WI38 (cell line): ENCODE measurements at regions not wholly inside any gene's neighbourhood (a gene's known extent, or its start where the extent isn't known, plus 50 kb on each side); places are given as distances from the start of the nearest gene placed in this dataset.

ENCODE experiments used
- H3K4me3 ChIP-seq: 2 replicates; pipeline ENCODE4 v1.5.1; 2011; ENCODE audit warnings: low read depth, mild to moderate bottlenecking, control low read depth, low read length
- TF ChIP-seq, protein P1 (sequence below): IDR thresholded peaks from 2 replicates; pipeline ENCODE4 v1.5.1; 2012; ENCODE audit warnings: low read depth, mild to moderate bottlenecking, control low read depth, low read length

DNA sequence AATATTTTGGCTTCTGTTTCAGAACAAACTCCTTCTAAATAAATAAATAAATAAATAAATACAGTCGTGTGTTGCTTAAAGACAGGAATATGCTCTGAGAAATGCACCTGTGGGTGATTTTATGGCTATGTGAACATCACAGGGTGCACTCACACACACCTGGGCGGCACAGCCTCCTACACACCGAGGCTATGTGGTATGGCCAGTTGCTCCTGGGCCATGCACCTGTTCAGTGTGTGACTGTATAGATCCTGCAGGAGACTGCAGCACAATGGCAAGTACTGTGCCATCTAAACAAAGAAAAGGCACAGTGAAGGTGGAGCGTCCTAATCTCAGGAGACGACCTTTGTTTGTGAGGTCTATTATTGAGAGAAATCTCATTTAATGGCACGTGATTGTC, 1281.1 kb downstream of the TBC1D22A start:
- TF ChIP-seq, protein P1, sequence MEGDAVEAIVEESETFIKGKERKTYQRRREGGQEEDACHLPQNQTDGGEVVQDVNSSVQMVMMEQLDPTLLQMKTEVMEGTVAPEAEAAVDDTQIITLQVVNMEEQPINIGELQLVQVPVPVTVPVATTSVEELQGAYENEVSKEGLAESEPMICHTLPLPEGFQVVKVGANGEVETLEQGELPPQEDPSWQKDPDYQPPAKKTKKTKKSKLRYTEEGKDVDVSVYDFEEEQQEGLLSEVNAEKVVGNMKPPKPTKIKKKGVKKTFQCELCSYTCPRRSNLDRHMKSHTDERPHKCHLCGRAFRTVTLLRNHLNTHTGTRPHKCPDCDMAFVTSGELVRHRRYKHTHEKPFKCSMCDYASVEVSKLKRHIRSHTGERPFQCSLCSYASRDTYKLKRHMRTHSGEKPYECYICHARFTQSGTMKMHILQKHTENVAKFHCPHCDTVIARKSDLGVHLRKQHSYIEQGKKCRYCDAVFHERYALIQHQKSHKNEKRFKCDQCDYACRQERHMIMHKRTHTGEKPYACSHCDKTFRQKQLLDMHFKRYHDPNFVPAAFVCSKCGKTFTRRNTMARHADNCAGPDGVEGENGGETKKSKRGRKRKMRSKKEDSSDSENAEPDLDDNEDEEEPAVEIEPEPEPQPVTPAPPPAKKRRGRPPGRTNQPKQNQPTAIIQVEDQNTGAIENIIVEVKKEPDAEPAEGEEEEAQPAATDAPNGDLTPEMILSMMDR, result no peak

DNA sequence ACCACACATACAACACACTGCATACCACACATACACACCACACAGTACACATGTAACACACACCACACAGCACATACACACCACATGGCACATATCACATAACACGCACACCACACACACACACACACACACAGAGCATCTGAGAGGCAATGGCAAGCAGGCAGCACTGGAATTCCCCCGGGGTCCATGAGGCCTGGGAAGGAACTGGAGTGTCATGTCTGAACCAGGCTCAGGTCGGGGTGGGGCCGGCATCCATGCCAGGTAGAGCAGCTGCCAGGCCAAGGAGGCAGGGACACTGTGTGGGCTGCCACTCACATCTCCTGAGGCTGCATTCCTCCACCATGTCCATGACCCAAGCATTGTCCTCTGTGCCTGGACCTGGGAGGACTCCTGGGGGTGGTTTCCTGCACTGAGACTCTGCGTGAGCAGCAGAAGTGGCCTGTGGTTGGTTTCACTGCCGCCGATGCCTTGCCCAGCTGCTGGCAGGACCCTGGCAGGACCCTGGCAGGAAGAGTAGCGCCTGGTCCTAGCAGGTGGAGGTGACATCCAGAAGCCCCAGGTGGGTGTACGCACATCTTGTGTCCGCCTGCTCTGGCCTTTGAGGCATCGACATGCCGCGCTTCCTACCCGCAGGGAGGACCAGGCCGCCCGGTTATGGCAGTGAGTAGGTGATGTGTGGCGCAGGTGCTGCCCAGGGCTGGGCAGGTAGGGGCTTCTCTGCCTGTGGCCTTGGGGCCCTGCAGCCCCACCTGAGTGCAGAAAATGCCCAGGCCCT, 1280.4 kb downstream of the TBC1D22A start:
- TF ChIP-seq, protein P1, result no peak

More for the DNA sequence above, 1281.1 kb downstream of the TBC1D22A start:
- H3K4me3 ChIP-seq, result no peak overlapping the region

DNA sequence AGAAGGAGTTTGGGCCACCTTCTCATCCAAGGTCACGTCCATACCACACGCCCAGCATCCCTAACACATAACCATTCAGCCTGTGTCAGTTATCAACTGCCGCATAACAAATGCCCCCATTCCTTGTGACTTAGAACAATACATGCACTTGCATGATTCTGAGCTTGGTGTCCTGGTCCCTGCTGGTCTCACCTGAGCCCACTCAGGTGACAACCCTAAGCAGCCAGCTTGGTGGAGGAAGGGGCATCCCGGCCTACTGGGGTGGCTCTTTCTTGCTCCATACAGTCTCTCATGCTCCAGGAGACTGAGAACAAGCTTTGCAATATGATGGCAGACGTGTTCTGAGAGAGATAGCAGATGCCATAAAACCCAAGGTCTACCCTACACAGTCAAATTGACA, 1276.9 kb downstream of the TBC1D22A start:
- no peak overlapping the region for H3K4me3 ChIP-seq
- TF ChIP-seq, protein P1, result no peak

More for the DNA sequence above, 1280.4 kb downstream of the TBC1D22A start:
- no peak overlapping the region for H3K4me3 ChIP-seq

DNA sequence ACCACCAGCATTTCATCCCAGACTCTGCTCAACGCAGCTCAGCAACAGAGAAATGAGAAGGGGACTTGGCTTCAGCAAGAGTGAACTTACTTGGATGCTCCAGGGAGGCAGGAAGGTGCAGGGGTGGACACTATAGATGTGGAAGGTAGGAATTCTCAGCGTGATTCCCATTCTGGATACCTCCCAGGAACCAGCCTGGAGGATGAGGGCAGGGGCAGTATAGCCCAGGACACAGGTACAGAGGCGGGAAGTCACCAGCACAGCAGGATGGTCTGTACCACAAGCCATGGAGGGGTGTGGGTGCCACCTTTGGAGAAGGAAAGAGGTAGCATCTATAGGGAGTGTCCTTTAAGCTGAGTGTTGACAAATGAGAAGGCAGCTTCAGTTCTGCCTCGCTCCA, 1275.2 kb downstream of the TBC1D22A start:
- TF ChIP-seq, protein P1, result no peak
- no peak overlapping the region for H3K4me3 ChIP-seq

DNA sequence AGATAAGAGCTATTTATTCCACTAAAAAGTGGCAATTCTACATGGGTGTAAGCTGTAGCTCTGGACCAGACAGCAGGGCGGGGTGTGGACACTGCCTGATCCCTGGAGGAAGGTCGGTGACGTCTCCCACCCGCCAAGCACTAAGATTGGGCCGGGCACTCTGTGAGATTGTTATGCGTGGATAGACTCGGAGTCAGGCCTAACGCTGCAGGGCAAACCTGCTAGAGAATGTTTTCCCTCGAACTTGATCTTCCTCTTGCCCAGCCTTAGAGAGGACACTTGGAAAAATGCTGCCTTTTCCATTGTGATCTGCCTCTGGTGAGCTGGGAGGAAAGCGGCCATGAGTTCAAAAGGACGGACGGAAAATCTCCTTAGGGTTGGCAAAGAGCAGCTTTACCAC, 1273.4 kb downstream of the TBC1D22A start:
- TF ChIP-seq, protein P1, result no peak
- H3K4me3 ChIP-seq, result no peak overlapping the region

DNA sequence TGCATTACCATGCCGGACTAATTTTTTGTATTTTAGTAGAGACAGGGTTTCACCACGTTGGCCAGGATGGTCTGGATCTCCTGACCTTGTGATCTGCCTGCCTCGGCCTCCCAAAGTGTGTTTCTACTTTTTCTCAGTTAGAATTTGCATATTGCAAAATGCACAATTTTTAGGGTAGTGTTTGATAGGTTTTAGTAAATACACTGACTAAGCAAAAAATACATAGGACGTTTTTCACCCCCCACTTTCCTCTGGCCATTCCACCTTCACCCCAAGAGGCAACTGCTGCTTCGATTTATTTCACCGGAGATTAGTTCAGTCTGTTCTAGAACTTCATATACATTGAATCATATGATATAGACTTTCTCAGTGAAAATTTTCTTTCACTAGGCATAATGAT, 1269.1 kb downstream of the TBC1D22A start:
- TF ChIP-seq, protein P1, result no peak
- no peak overlapping the region for H3K4me3 ChIP-seq

DNA sequence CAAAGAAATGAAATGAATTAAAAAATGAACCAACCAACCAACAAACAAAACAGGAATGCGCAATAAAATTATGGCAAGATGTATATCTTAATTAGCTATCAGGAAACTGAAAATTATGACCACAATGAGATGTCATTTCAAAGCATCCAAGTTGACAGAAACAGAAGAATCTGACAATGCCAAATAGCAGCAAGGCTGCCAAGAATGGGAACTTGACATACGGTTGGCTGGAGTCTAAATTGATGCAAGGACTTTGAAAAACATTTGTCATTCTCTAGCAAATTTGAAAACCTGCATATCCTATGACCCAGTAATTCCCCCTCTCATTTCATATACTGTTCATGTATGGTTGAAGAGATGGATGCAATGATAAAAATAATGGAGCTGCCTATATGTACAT, 1262.6 kb downstream of the TBC1D22A start:
- H3K4me3 ChIP-seq, result no peak overlapping the region

More for the DNA sequence above, 1262.6 kb downstream of the TBC1D22A start:
- TF ChIP-seq, protein P1, result no peak
